NCI-H460 (cell line): ENCODE measurements at regions not wholly inside any gene's neighbourhood (a gene's known extent, or its start where the extent isn't known, plus 50 kb on each side); places are given as distances from the start of the nearest gene placed in this dataset.
"Not testable (repeated sequence)": the region's sequence is repeated elsewhere in the genome, so short reads cannot be mapped to it uniquely, and the experiment has no call there.

Experiments
- DNase-seq: peaks from one replicate; pipeline ENCODE4 v3.0.0-alpha.2; 2016; ENCODE audit warnings: low read depth; ENCODE audit errors: extremely low read depth

GRCh38 chr6:163775313-163775712 lies 360.8 kb downstream of the QKI start:
- no peak for DNase-seq

GRCh38 chr6:163774485-163774884 lies 360.0 kb downstream of the QKI start:
- DNase-seq = no peak

GRCh38 chr6:163773646-163774045 lies 359.1 kb downstream of the QKI start:
- DNase-seq = no peak

GRCh38 chr6:163772701-163773100 lies 358.2 kb downstream of the QKI start:
- DNase-seq = no peak

GRCh38 chr6:163771180-163771579 lies 356.7 kb downstream of the QKI start:
- DNase-seq = no peak

- no peak for DNase-seq
Measured at GRCh38 chr6:163768905-163769304, 354.4 kb downstream of the QKI start.

GRCh38 chr6:163766936-163767335 lies 352.4 kb downstream of the QKI start:
- no peak for DNase-seq

- no peak for DNase-seq
Measured at GRCh38 chr6:163765335-163765734, 350.8 kb downstream of the QKI start.

GRCh38 chr6:163764565-163764964 lies 350.0 kb downstream of the QKI start:
- no peak for DNase-seq

GRCh38 chr6:163761481-163761880 lies 347.0 kb downstream of the QKI start:
- no peak for DNase-seq

- DNase-seq = no peak
Measured at GRCh38 chr6:163760860-163761259, 346.3 kb downstream of the QKI start.

GRCh38 chr6:163759542-163759941 lies 345.0 kb downstream of the QKI start:
- no peak for DNase-seq

GRCh38 chr6:163757520-163757919 lies 343.0 kb downstream of the QKI start:
- DNase-seq = no peak

GRCh38 chr6:163756079-163756478 lies 341.6 kb downstream of the QKI start:
- DNase-seq = no peak

GRCh38 chr6:163754866-163755265 lies 340.3 kb downstream of the QKI start:
- DNase-seq = no peak

GRCh38 chr6:163753430-163753829 lies 338.9 kb downstream of the QKI start:
- no peak for DNase-seq

- DNase-seq = no peak
Measured at GRCh38 chr6:163752446-163752845, 337.9 kb downstream of the QKI start.

- no peak for DNase-seq
Measured at GRCh38 chr6:163751032-163751525, 336.6 kb downstream of the QKI start.

GRCh38 chr6:163750431-163751031 lies 336.0 kb downstream of the QKI start:
- DNase-seq = no peak

- no peak for DNase-seq
Measured at GRCh38 chr6:163748886-163749285, 334.4 kb downstream of the QKI start.

GRCh38 chr6:163748036-163748435 lies 333.5 kb downstream of the QKI start:
- DNase-seq = no peak

GRCh38 chr6:163747058-163747457 lies 332.5 kb downstream of the QKI start:
- not testable (repeated sequence) for DNase-seq
